Suprapubic skin (tissue), 4 donors: ENCODE measurements at regions not wholly inside any gene's neighbourhood (a gene's known extent, or its start where the extent isn't known, plus 50 kb on each side); places are given as distances from the start of the nearest gene placed in this dataset.

Source experiments
- CTCF ChIP-seq, 2 donors: fragments of 200-600 bp in 1 of 2; fragments of 450-650 bp in 1 of 2; sonication (generic) in 1 of 2; IDR thresholded peaks; one replicate each; pipeline ENCODE4 v1.5.1; 2016 to 2019; ENCODE audit warnings: antibody characterized with exemption in 2 of 2, mild to moderate bottlenecking in 1 of 2, moderate library complexity in 1 of 2
- EP300 ChIP-seq: sonication (generic); formaldehyde crosslinking; IDR thresholded peaks from one replicate; pipeline ENCODE4 v1.6.1; 2017; ENCODE audit warnings: antibody characterized with exemption
- POLR2A ChIP-seq, 2 donors: fragments of 450-650 bp; IDR thresholded peaks; one replicate each; pipeline ENCODE4 v1.6.1; 2017; ENCODE audit warnings: antibody characterized with exemption in 2 of 2, mild to moderate bottlenecking in 2 of 2, moderate library complexity in 2 of 2
- POLR2AphosphoS5 ChIP-seq, 3 donors: sonication (generic); formaldehyde crosslinking; IDR thresholded peaks; one replicate each; pipeline ENCODE4 v1.6.1; 2017; ENCODE audit warnings: antibody characterized with exemption in 3 of 3

GRCh38 chrX:3540105-3540504 is 173.3 kb downstream of the PRKX start:
- no peak for TF ChIP-seq CTCF (IDR thresholded peaks at IDR 0.05)
- TF ChIP-seq POLR2AphosphoS5 (IDR thresholded peaks at IDR 0.05) = no peak
- no peak for TF ChIP-seq POLR2A (IDR thresholded peaks at IDR 0.05)
- no peak for TF ChIP-seq EP300
